ENCODE measurements at regions not wholly inside any gene's neighbourhood (a gene's known extent, or its start where the extent isn't known, plus 50 kb on each side); places are given as distances from the start of the nearest gene placed in this dataset.

DNA sequence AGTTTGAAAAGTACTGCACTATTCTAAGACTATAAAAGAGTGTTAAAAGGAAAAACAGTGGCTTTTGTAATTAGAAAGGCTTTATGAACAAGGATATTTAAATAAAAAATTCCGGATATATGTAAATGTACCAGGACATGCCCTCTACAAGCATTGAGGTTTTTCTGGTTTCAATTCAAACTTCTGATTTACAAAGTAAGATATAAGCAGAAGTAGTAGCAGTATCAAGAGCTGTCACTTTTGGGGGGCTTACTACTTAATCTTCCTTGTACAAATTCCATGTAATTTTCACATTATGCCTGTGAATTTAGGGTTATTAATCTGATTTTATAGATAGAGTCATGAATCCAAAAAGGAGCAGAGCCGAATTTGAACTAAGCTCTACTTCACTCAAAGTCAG is 170.3 kb upstream of the ATP2B1 start:
- no peak for DNase-seq
- 84 to 90% (median 89%) methylated on average over 2 of the region's 2 CpGs for WGBS, 4 donors
- Histone ChIP-seq H3K9me3 (no peaks in the 10 kb centered on the region), H3K27me3 (no peaks in the 10 kb centered on the region), H3K36me3 (no peaks in the 10 kb centered on the region), H3K4me1 (peaks cover 0 to 32% (median 0%) of the 10 kb centered on the region in 12 donors), H3K4me3 (no peak overlapping the region), H3K27ac (peak overlapping the region in 1 of 12 donors; percentile 16)
- no peak for ATAC-seq
- TF ChIP-seq, protein P1, sequence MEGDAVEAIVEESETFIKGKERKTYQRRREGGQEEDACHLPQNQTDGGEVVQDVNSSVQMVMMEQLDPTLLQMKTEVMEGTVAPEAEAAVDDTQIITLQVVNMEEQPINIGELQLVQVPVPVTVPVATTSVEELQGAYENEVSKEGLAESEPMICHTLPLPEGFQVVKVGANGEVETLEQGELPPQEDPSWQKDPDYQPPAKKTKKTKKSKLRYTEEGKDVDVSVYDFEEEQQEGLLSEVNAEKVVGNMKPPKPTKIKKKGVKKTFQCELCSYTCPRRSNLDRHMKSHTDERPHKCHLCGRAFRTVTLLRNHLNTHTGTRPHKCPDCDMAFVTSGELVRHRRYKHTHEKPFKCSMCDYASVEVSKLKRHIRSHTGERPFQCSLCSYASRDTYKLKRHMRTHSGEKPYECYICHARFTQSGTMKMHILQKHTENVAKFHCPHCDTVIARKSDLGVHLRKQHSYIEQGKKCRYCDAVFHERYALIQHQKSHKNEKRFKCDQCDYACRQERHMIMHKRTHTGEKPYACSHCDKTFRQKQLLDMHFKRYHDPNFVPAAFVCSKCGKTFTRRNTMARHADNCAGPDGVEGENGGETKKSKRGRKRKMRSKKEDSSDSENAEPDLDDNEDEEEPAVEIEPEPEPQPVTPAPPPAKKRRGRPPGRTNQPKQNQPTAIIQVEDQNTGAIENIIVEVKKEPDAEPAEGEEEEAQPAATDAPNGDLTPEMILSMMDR (IDR thresholded peaks at IDR 0.05) = no peak
- TF ChIP-seq POLR2A (IDR thresholded peaks at IDR 0.05) = no peak
- intact Hi-C loops (cut with DNase I) = no loop called here

DNA sequence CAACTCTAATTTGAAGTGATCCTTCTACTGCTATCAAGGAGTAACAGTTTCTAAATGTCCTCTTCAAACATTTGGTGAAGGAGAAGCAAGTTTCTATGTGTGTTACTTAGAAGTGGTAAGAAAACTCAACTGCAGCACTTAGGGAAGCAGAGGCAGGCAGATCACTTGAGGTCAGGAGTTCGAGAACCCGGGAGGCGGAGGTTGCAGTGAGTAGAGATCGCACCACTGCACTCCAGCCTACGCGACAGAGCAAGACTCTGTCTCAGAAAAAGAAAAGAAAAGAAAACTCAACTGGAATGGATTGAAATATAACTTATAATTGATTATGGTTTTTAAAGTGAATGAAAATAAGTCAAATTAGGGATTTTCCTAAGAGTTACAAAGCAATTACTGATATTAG is 169.7 kb upstream of the ATP2B1 start:
- no peak for ATAC-seq
- Histone ChIP-seq H3K27me3 (no peaks in the 10 kb centered on the region), H3K36me3 (no peaks in the 10 kb centered on the region), H3K27ac (no peak overlapping the region), H3K4me1 (peaks cover 0 to 37% (median 0%) of the 10 kb centered on the region in 12 donors), H3K9me3 (no peaks in the 10 kb centered on the region), H3K4me3 (no peak overlapping the region)
- DNase-seq = no peak
- WGBS, 4 donors = 95 to 99% (median 98%) methylated on average over 6 of the region's 6 CpGs
- intact Hi-C loops (cut with DNase I) = no loop called here
- TF ChIP-seq, protein P1 (IDR thresholded peaks at IDR 0.05) = no peak
- no peak for TF ChIP-seq POLR2A (IDR thresholded peaks at IDR 0.05)

DNA sequence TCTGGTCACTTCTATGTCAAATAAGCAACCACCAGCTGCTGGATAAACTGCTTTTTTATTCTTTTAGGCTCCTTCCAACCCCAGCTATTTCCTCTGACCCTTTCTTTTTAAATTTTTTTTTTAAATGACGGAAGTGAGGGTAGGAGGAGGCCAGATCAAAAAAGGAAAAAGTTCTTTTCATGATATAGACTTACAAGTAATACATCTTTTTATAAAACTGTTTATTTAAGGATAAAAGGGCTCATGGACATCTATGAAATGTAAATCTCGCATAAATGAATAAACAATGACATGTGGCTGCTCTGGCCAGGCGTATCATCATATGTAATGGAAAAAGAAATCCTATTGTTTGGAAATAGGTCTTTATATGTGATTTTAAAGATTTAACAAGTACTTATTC is 169.0 kb upstream of the ATP2B1 start:
- no peak overlapping the region for H3K4me3 ChIP-seq
- H3K36me3 ChIP-seq = no peaks in the 10 kb centered on the region
- intact Hi-C loops (cut with DNase I) = no loop called here
- TF ChIP-seq, protein P1 (IDR thresholded peaks at IDR 0.05) = no peak
- no peak for TF ChIP-seq POLR2A (IDR thresholded peaks at IDR 0.05)
- 80 to 86% (median 84%) methylated on average over 3 of the region's 3 CpGs for WGBS, 4 donors
- ATAC-seq = no peak
- H3K9me3 ChIP-seq = no peaks in the 10 kb centered on the region
- H3K27ac ChIP-seq = no peak overlapping the region
- DNase-seq = no peak
- H3K27me3 ChIP-seq = no peaks in the 10 kb centered on the region
- H3K4me1 ChIP-seq = peaks cover 0 to 37% (median 0%) of the 10 kb centered on the region in 12 donors

DNA sequence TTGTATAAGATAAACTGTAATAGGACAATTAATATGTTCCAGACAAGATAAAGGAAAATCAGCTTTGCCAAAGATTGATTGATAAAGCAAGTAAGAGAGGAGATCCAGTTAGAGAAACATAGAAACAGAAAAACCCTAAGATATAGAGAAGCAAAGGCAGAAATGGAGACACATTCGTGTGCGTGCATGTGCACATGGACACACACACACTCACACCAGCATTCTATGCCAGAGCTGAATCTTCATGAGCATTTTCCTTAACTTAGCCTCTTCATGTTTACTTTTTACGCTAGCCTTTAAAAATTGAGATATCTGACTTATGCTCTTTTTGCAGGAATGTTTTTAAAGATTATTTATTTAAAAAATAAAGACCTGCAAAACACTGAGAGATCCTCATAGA is 168.5 kb upstream of the ATP2B1 start:
- Histone ChIP-seq H3K4me3 (no peak overlapping the region), H3K4me1 (peaks cover 0 to 32% (median 0%) of the 10 kb centered on the region in 12 donors), H3K27me3 (no peaks in the 10 kb centered on the region), H3K9me3 (no peaks in the 10 kb centered on the region), H3K36me3 (no peaks in the 10 kb centered on the region), H3K27ac (no peak overlapping the region)
- DNase-seq (no peak), ATAC-seq (no peak)
- intact Hi-C loops (cut with DNase I) = no loop called here
- TF ChIP-seq, protein P1 (IDR thresholded peaks at IDR 0.05) = no peak
- TF ChIP-seq POLR2A (IDR thresholded peaks at IDR 0.05) = no peak
- WGBS, 4 donors = 93 to 95% (median 93%) methylated on average over 3 of the region's 3 CpGs

Data from heart left ventricle (tissue), 16 donors.